Uterus (tissue), 3 donors: ENCODE measurements at regions not wholly inside any gene's neighbourhood (a gene's known extent, or its start where the extent isn't known, plus 50 kb on each side); places are given as distances from the start of the nearest gene placed in this dataset.
"Not testable (repeated sequence)": the region's sequence is repeated elsewhere in the genome, so short reads cannot be mapped to it uniquely, and the experiment has no call there.

ENCODE experiments used
- DNase-seq, 2 donors: peaks; one replicate each; pipeline ENCODE4 v3.0.0-alpha.2; 2019 to 2020
- H3K27ac ChIP-seq, 2 donors: fragments of 200-600 bp; sonication (generic); 1 replicate in 1 of 2; 2 replicates in 1 of 2; pipeline ENCODE4 v1.5.1; 2016 to 2018
- H3K27me3 ChIP-seq, 2 donors: fragments of 200-600 bp; sonication (generic); one replicate each; pipeline ENCODE4 v1.5.1; 2018 to 2019; ENCODE audit warnings: control low read depth in 1 of 2
- H3K36me3 ChIP-seq, 2 donors: fragments of 200-600 bp; sonication (generic); one replicate each; pipeline ENCODE4 v1.5.1; 2019; ENCODE audit warnings: control low read depth in 1 of 2
- H3K4me1 ChIP-seq, 2 donors: fragments of 200-600 bp; sonication (generic); one replicate each; pipeline ENCODE4 v1.5.1; 2018 to 2019; ENCODE audit warnings: control low read depth in 1 of 2
- H3K4me3 ChIP-seq, 2 donors: fragments of 200-600 bp; sonication (generic); 1 replicate in 1 of 2; 2 replicates in 1 of 2; pipeline ENCODE4 v1.5.1; 2018 to 2019; ENCODE audit warnings: mild to moderate bottlenecking in 1 of 2
- H3K9me3 ChIP-seq, 2 donors: fragments of 200-600 bp; sonication (generic); one replicate each; pipeline ENCODE4 v1.5.1; 2019; ENCODE audit warnings: control low read depth in 1 of 2
- POLR2A ChIP-seq, 2 donors: fragments of 450-650 bp; IDR thresholded peaks; one replicate each; pipeline ENCODE4 v1.6.1; 2016; ENCODE audit warnings: antibody characterized with exemption in 2 of 2, mild to moderate bottlenecking in 1 of 2, moderate library complexity in 1 of 2
- intact Hi-C: fragments of 100-400 bp; cut with DNase I; formaldehyde crosslinking; loops from one replicate; pipeline ENCODE4 v1.15.1; 2023; ENCODE audit warnings: low total_unique reads
- TF ChIP-seq, protein P1 (sequence below), 4 experiments: fragments of 200-600 bp in 2 of 4; fragments of 450-650 bp in 2 of 4; sonication (generic) in 2 of 4; IDR thresholded peaks; one replicate each; pipeline ENCODE4 v1.5.1; 2016 to 2019; ENCODE audit warnings: antibody characterized with exemption in 4 of 4, mild to moderate bottlenecking in 2 of 4, moderate library complexity in 1 of 4
- donor health status: DM: yes; HTN: yes; CAD: no.

GRCh38 chr2:38138419-38138818, 62.5 kb upstream of the CYP1B1 start:
- H3K27ac ChIP-seq = no peak overlapping the region
- no peaks in the 10 kb centered on the region for H3K27me3 ChIP-seq
- no peaks in the 10 kb centered on the region for H3K9me3 ChIP-seq
- no peaks in the 10 kb centered on the region for H3K4me1 ChIP-seq
- TF ChIP-seq, protein P1, sequence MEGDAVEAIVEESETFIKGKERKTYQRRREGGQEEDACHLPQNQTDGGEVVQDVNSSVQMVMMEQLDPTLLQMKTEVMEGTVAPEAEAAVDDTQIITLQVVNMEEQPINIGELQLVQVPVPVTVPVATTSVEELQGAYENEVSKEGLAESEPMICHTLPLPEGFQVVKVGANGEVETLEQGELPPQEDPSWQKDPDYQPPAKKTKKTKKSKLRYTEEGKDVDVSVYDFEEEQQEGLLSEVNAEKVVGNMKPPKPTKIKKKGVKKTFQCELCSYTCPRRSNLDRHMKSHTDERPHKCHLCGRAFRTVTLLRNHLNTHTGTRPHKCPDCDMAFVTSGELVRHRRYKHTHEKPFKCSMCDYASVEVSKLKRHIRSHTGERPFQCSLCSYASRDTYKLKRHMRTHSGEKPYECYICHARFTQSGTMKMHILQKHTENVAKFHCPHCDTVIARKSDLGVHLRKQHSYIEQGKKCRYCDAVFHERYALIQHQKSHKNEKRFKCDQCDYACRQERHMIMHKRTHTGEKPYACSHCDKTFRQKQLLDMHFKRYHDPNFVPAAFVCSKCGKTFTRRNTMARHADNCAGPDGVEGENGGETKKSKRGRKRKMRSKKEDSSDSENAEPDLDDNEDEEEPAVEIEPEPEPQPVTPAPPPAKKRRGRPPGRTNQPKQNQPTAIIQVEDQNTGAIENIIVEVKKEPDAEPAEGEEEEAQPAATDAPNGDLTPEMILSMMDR (IDR thresholded peaks at IDR 0.05) = no peak
- no peak for TF ChIP-seq POLR2A (IDR thresholded peaks at IDR 0.05)
- no peak for DNase-seq
- intact Hi-C loops = no loop called here
- H3K36me3 ChIP-seq = no peaks in the 10 kb centered on the region
- H3K4me3 ChIP-seq = no peak overlapping the region

GRCh38 chr2:38137958-38138357, 62.0 kb upstream of the CYP1B1 start:
- H3K9me3 ChIP-seq, H3K36me3 ChIP-seq, intact Hi-C loops, H3K4me1 ChIP-seq, H3K27me3 ChIP-seq, H3K4me3 ChIP-seq, H3K27ac ChIP-seq, DNase-seq: not testable (repeated sequence)

- DNase-seq = no peak
- intact Hi-C loops = no loop called here
- Histone ChIP-seq H3K9me3 (no peaks in the 10 kb centered on the region), H3K27me3 (no peaks in the 10 kb centered on the region), H3K4me3 (no peak overlapping the region), H3K36me3 (no peaks in the 10 kb centered on the region), H3K27ac (no peak overlapping the region), H3K4me1 (no peaks in the 10 kb centered on the region)
- no peak for TF ChIP-seq POLR2A (IDR thresholded peaks at IDR 0.05)
- TF ChIP-seq, protein P1 (IDR thresholded peaks at IDR 0.05) = no peak
These were observed 55.7 kb upstream of the CYP1B1 start for GRCh38 chr2:38131676-38132075.

DNA sequence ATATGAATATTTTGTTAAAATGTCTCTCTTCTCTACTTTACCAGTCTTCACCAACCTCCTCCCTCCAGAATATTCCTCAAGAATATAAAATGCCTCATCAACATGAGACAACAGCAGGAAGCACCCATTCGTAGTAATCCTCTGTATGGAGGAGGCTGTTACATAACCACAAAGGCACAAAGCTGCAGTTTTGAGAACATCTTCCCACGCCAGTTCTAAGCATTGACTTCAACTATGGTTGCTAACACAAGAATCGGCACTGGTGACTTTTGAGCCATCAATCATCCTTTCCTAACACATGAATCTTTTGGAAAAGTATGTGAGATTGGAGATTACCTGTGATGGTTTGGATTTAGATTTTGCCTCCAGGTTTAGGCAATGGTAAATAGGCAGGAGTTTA, 54.9 kb upstream of the CYP1B1 start:
- DNase-seq = no peak
- TF ChIP-seq POLR2A (IDR thresholded peaks at IDR 0.05) = no peak
- TF ChIP-seq, protein P1 (IDR thresholded peaks at IDR 0.05) = no peak
- intact Hi-C loops = no loop called here
- Histone ChIP-seq H3K4me1 (no peaks in the 10 kb centered on the region), H3K4me3 (no peak overlapping the region), H3K36me3 (no peaks in the 10 kb centered on the region), H3K9me3 (no peaks in the 10 kb centered on the region), H3K27ac (no peak overlapping the region), H3K27me3 (no peaks in the 10 kb centered on the region)

GRCh38 chr2:38129987-38130386, 54.0 kb upstream of the CYP1B1 start:
- Histone ChIP-seq H3K4me3 (no peak overlapping the region), H3K36me3 (no peaks in the 10 kb centered on the region), H3K4me1 (no peaks in the 10 kb centered on the region), H3K27me3 (no peaks in the 10 kb centered on the region), H3K9me3 (no peaks in the 10 kb centered on the region), H3K27ac (peak overlapping the region in 1 of 2 donors; percentile 28)
- intact Hi-C loops = no loop called here
- no peak for DNase-seq
- no peak for TF ChIP-seq POLR2A (IDR thresholded peaks at IDR 0.05)
- TF ChIP-seq, protein P1 (IDR thresholded peaks at IDR 0.05) = no peak

GRCh38 chr2:38129481-38129880, 53.5 kb upstream of the CYP1B1 start:
- Histone ChIP-seq H3K9me3 (no peaks in the 10 kb centered on the region), H3K4me1 (no peaks in the 10 kb centered on the region), H3K36me3 (no peaks in the 10 kb centered on the region), H3K27me3 (no peaks in the 10 kb centered on the region), H3K4me3 (no peak overlapping the region), H3K27ac (peak overlapping the region; percentile 28 to 49)
- no peak for DNase-seq
- no peak for TF ChIP-seq POLR2A (IDR thresholded peaks at IDR 0.05)
- TF ChIP-seq, protein P1 (IDR thresholded peaks at IDR 0.05) = no peak
- intact Hi-C loops = no loop called here
